Panc1 (cell line): ENCODE measurements at regions not wholly inside any gene's neighbourhood (a gene's known extent, or its start where the extent isn't known, plus 50 kb on each side); places are given as distances from the start of the nearest gene placed in this dataset.

Source experiments
- ATAC-seq: fragments of 200-7000 bp; cut with Tn5 transposase; 2 replicates; pipeline ENCODE4 v1.9.1; 2020; ENCODE audit warnings: mild to moderate bottlenecking, moderate library complexity
- BruUV-seq: library from RNA; stranded (reverse); fragments of 400-500 nt; replicated peaks from 2 replicates; lab custom pipeline; 2021; lab: Mats Ljungman, UMichigan
- CTCF ChIA-PET: fragments of 300-600 bp; sonication (Branson Sonifier 250); formaldehyde crosslinking; loops from one replicate; lab custom pipeline; 2022; ENCODE audit warnings: antibody characterized with exemption; lab: Charles Lee
- POLR2A ChIA-PET: fragments of 300-600 bp; sonication (Branson Sonifier 250); formaldehyde crosslinking; loops from one replicate; lab custom pipeline; 2022; ENCODE audit warnings: antibody characterized with exemption; lab: Charles Lee
- DNase-seq: peaks from one replicate; pipeline ENCODE4 v3.0.0-alpha.2; 2010; ENCODE audit warnings: low read depth, low spot score
- H3K27ac ChIP-seq: 2 replicates; pipeline ENCODE4 v1.5.1; 2011; ENCODE audit warnings: mild to moderate bottlenecking, low read length, inconsistent platforms
- H3K27me3 ChIP-seq: fragments of 200-500 bp; sonication (Bioruptor generic); 2 replicates; pipeline ENCODE4 v1.6.0; 2014; ENCODE audit warnings: low read length, inconsistent platforms; ENCODE audit not compliant: control insufficient read depth, insufficient read depth
- H3K36me3 ChIP-seq: fragments of 200-500 bp; sonication (Bioruptor generic); 2 replicates; pipeline ENCODE4 v1.5.1; 2014; ENCODE audit warnings: inconsistent platforms, mild to moderate bottlenecking, low read length, moderate library complexity; ENCODE audit not compliant: control insufficient read depth, insufficient read depth
- H3K4me1 ChIP-seq: 2 replicates; pipeline ENCODE4 v1.5.1; 2011; ENCODE audit warnings: inconsistent platforms, mild to moderate bottlenecking, low read length, moderate library complexity; ENCODE audit not compliant: control insufficient read depth, insufficient read depth
- H3K4me3 ChIP-seq, 2 experiments: 2 replicates each; pipeline ENCODE4 v1.5.1; 2011 to 2012; ENCODE audit warnings: low read depth in 2 of 2, low read length in 2 of 2, mild to moderate bottlenecking in 2 of 2, inconsistent platforms in 1 of 2, moderate library complexity in 1 of 2
- H3K9me3 ChIP-seq: fragments of 200-500 bp; sonication (Bioruptor generic); 2 replicates; pipeline ENCODE4 v1.5.1; 2014; ENCODE audit warnings: low read depth, mild to moderate bottlenecking, inconsistent platforms, low read length, moderate library complexity; ENCODE audit not compliant: control insufficient read depth, insufficient read depth
- CTCF ChIP-seq: fragments of 450-650 bp; IDR thresholded peaks from 2 replicates; pipeline ENCODE4 v1.5.1; 2017; ENCODE audit warnings: mild to moderate bottlenecking
- POLR2AphosphoS5 ChIP-seq: IDR thresholded peaks from 2 replicates; pipeline ENCODE4 v1.6.1; 2012; ENCODE audit warnings: mild to moderate bottlenecking, low read depth, low read length, moderate library complexity
- REST ChIP-seq, 2 experiments: IDR thresholded peaks; 2 replicates each; pipeline ENCODE4 v1.6.1; 2011 to 2012; ENCODE audit warnings: low read depth in 2 of 2, control low read depth in 1 of 2, low read length in 1 of 2, mild to moderate bottlenecking in 1 of 2, moderate library complexity in 1 of 2; ENCODE audit not compliant: insufficient read depth in 1 of 2
- SIN3A ChIP-seq: IDR thresholded peaks from 2 replicates; pipeline ENCODE4 v1.6.1; 2012; ENCODE audit warnings: low read depth, mild to moderate bottlenecking, low read length, moderate library complexity, borderline replicate concordance; ENCODE audit not compliant: insufficient read depth
- TCF7L2 ChIP-seq: IDR thresholded peaks from 2 replicates; pipeline ENCODE4 v1.6.1; 2011; ENCODE audit warnings: mild to moderate bottlenecking, low read depth, low read length, inconsistent platforms
- in situ Hi-C: cut with HindIII; loops from 2 replicates; pipeline ENCODE4 v1.10.0; 2016; ENCODE audit warnings: low sequenced_read_pairs, low pct_unique_long_range_greater_than_20kb
- intact Hi-C: fragments of 100-400 bp; cut with micrococcal nuclease; formaldehyde crosslinking; loops from one replicate; pipeline ENCODE4 v1.10.0; 2022; ENCODE audit not compliant: unreplicated experiment

GRCh38 chr9:78898234-78898633, 601.3 kb downstream of the PSAT1 start:
- H3K27ac ChIP-seq, result no peak overlapping the region
- intact Hi-C loops (no loop called here), in situ Hi-C loops (no loop called here)
- no peak overlapping the region for H3K4me3 ChIP-seq
- no TSS peak for BruUV-seq
- DNase-seq (no peak), ATAC-seq (no peak)
- ChIA-PET POLR2A (no interaction called here), CTCF (no interaction called here)
- TF ChIP-seq POLR2AphosphoS5 (no peak), TCF7L2 (no peak)
- no peaks in the 10 kb centered on the region for H3K4me1 ChIP-seq
- H3K27me3 ChIP-seq, result no peaks in the 10 kb centered on the region
- H3K9me3 ChIP-seq, result no peaks in the 10 kb centered on the region
- no peaks in the 10 kb centered on the region for H3K36me3 ChIP-seq

GRCh38 chr9:78899006-78899405, 602.1 kb downstream of the PSAT1 start:
- Histone ChIP-seq H3K27ac (no peak overlapping the region), H3K27me3 (no peaks in the 10 kb centered on the region), H3K9me3 (no peaks in the 10 kb centered on the region), H3K36me3 (no peaks in the 10 kb centered on the region), H3K4me1 (no peaks in the 10 kb centered on the region), H3K4me3 (no peak overlapping the region)
- TF ChIP-seq SIN3A (no peak), POLR2AphosphoS5 (no peak), TCF7L2 (no peak), REST (IDR thresholded peaks at IDR 0.05; ENCODE audit: insufficient read depth in 1 of 2, low read depth in 2 of 2, low read length in 1 of 2) (no peak), CTCF (no peak)
- DNase-seq, result no peak
- ChIA-PET POLR2A (no interaction called here), CTCF (interaction anchor here (0.6 kb wide), 1 partner anchor 455 kb away, joined by 4 read pairs; no protein-coding TSS in a partner anchor)
- intact Hi-C loops, result no loop called here
- in situ Hi-C loops, result no loop called here
- no peak for ATAC-seq
- BruUV-seq, result no TSS peak

DNA sequence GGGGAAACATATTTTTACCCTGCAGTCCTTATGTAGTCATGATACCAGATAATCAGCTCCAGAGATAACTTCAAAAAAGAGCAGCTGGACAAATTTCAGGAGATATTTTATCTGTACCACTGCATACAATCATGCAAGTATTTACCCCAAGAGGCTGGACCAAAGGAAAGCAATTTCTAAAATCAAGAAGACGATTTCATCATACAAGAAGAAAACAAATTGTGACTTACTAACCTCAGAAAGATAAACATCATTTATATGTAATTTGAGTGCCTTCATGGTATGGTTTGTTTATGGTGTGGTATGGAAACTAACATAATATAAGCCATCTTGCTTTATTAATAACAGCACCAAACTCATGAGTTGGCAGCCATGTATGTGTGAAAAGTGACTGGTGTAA, 603.6 kb downstream of the PSAT1 start:
- no peak overlapping the region for H3K27ac ChIP-seq
- TF ChIP-seq REST (IDR thresholded peaks at IDR 0.05; ENCODE audit: insufficient read depth in 1 of 2, low read depth in 2 of 2, low read length in 1 of 2) (no peak), POLR2AphosphoS5 (no peak)
- in situ Hi-C loops, result no loop called here
- ChIA-PET POLR2A (no interaction called here), CTCF (no interaction called here)
- no peaks in the 10 kb centered on the region for H3K27me3 ChIP-seq
- BruUV-seq, result no TSS peak
- DNase-seq, result no peak
- no peaks in the 10 kb centered on the region for H3K9me3 ChIP-seq
- H3K4me1 ChIP-seq, result no peaks in the 10 kb centered on the region
- H3K36me3 ChIP-seq, result no peaks in the 10 kb centered on the region
- H3K4me3 ChIP-seq, result no peak overlapping the region
- intact Hi-C loops, result no loop called here
- no peak for ATAC-seq
